ENCODE measurements at regions not wholly inside any gene's neighbourhood (a gene's known extent, or its start where the extent isn't known, plus 50 kb on each side); places are given as distances from the start of the nearest gene placed in this dataset.

DNA sequence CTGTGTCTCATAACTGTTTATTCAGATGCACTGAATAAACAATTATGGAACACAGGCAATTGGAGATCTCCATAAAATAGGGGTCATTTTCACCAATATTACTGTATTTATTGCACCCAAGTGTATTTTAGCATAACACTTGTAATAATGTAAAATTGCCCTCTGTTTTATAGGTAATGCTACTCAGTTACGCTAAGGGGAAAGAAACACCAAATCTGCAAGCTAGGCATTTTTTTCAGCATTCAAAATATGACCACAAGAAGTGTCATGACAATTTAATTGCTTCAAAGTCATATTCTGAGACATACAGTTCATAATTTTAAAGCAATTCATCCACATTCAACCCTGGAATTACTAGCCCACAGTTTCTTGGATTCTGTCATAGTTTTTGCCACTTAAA lies 643.2 kb upstream of the NOX3 start:
- TF ChIP-seq, protein P1, sequence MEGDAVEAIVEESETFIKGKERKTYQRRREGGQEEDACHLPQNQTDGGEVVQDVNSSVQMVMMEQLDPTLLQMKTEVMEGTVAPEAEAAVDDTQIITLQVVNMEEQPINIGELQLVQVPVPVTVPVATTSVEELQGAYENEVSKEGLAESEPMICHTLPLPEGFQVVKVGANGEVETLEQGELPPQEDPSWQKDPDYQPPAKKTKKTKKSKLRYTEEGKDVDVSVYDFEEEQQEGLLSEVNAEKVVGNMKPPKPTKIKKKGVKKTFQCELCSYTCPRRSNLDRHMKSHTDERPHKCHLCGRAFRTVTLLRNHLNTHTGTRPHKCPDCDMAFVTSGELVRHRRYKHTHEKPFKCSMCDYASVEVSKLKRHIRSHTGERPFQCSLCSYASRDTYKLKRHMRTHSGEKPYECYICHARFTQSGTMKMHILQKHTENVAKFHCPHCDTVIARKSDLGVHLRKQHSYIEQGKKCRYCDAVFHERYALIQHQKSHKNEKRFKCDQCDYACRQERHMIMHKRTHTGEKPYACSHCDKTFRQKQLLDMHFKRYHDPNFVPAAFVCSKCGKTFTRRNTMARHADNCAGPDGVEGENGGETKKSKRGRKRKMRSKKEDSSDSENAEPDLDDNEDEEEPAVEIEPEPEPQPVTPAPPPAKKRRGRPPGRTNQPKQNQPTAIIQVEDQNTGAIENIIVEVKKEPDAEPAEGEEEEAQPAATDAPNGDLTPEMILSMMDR (IDR thresholded peaks at IDR 0.05), result no peak
- no peak for TF ChIP-seq POLR2A (IDR thresholded peaks at IDR 0.05)
- no peak for TF ChIP-seq POLR2AphosphoS5 (IDR thresholded peaks at IDR 0.05)

All from prostate gland (tissue), 2 donors.